ENCODE measurements at regions not wholly inside any gene's neighbourhood (a gene's known extent, or its start where the extent isn't known, plus 50 kb on each side); places are given as distances from the start of the nearest gene placed in this dataset.

GRCh38 chr10:2674451-2674850 is 392.9 kb upstream of the PFKP start:
- Histone ChIP-seq H3K9me3 (no peaks in the 10 kb centered on the region), H3K27me3 (ENCODE audit: insufficient read depth in 3 of 3, low read length in 2 of 3) (no peaks in the 10 kb centered on the region), H3K4me3 (no peak overlapping the region), H3K4me1 (no peaks in the 10 kb centered on the region), H3K27ac (no peak overlapping the region), H3K36me3 (ENCODE audit: insufficient read depth in 1 of 2, low read depth in 1 of 2) (no peaks in the 10 kb centered on the region)
- TF ChIP-seq CTCF (IDR thresholded peaks at IDR 0.05), result no peak
- DNase-seq (no peak), ATAC-seq (no peak)
- intact Hi-C loops (cut with DNase I), result no loop called here

DNA sequence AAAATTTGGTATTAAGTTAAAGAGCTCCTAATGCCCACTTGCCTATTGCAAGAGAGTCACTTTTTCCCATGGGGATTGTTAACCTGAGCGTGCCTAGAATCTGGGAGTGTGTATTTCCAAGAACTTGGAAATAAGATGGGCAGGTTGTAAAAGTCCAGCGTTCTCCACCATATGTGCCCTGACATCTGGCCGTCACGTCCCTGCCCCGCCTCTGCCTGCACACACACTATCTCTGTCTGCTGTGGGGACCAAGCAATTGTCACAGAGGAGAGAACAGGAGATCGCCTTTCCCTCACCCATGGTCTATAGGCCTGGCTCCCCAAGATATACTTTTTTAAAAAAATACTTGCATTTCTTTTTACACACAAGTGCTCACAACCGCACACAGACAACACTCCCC is 396.5 kb upstream of the PFKP start:
- H3K36me3 ChIP-seq (ENCODE audit: insufficient read depth in 1 of 2, low read depth in 1 of 2), result no peaks in the 10 kb centered on the region
- H3K27ac ChIP-seq, result no peak overlapping the region
- intact Hi-C loops (cut with DNase I), result no loop called here
- no peaks in the 10 kb centered on the region for H3K4me1 ChIP-seq
- no peak overlapping the region for H3K4me3 ChIP-seq
- TF ChIP-seq CTCF (IDR thresholded peaks at IDR 0.05), result no peak
- WGBS, 3 donors, result 57 to 68% (median 59%) methylated on average over 7 of the region's 7 CpGs
- no peaks in the 10 kb centered on the region for H3K27me3 ChIP-seq (ENCODE audit: insufficient read depth in 3 of 3, low read length in 2 of 3)
- DNase-seq (no peak), ATAC-seq (no peak)
- H3K9me3 ChIP-seq, result no peaks in the 10 kb centered on the region

DNA sequence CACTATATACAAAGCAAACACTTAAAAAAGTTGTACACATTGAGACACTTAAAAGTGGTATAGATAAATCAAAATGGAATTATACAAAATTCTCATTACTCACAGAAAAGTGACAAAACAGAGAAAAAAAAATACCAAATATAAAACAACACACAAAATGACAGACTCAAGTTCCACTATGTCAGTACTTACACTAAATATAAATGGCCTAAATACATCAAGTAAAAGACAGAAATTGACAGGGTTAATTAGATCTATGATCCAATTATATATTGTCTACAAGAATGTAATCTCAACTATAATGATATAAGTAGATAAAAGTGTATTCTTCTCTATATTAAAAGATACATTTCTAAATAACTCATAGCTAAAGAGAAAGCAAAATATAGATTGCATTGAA is 401.6 kb upstream of the PFKP start:
- Histone ChIP-seq H3K4me3 (no peak overlapping the region), H3K27ac (no peak overlapping the region), H3K4me1 (no peaks in the 10 kb centered on the region), H3K27me3 (ENCODE audit: insufficient read depth in 3 of 3, low read length in 2 of 3) (no peaks in the 10 kb centered on the region), H3K36me3 (ENCODE audit: insufficient read depth in 1 of 2, low read depth in 1 of 2) (no peaks in the 10 kb centered on the region), H3K9me3 (peaks cover 4% of the 10 kb centered on the region)
- no peak for DNase-seq
- intact Hi-C loops (cut with DNase I), result no loop called here
- TF ChIP-seq CTCF (IDR thresholded peaks at IDR 0.05), result no peak
- ATAC-seq, result no peak

GRCh38 chr10:2660276-2660675 is 407.1 kb upstream of the PFKP start:
- DNase-seq (no peak), ATAC-seq (no peak)
- intact Hi-C loops (cut with DNase I), result no loop called here
- WGBS, 3 donors, result 61 to 65% (median 64%) methylated on average over 10 of the region's 10 CpGs
- H3K36me3 ChIP-seq (ENCODE audit: insufficient read depth in 1 of 2, low read depth in 1 of 2), result no peaks in the 10 kb centered on the region
- no peak for TF ChIP-seq CTCF (IDR thresholded peaks at IDR 0.05)
- H3K4me1 ChIP-seq, result no peaks in the 10 kb centered on the region
- H3K4me3 ChIP-seq, result no peak overlapping the region
- no peaks in the 10 kb centered on the region for H3K27me3 ChIP-seq (ENCODE audit: insufficient read depth in 3 of 3, low read length in 2 of 3)
- no peak overlapping the region for H3K27ac ChIP-seq
- H3K9me3 ChIP-seq, result no peaks in the 10 kb centered on the region

DNA sequence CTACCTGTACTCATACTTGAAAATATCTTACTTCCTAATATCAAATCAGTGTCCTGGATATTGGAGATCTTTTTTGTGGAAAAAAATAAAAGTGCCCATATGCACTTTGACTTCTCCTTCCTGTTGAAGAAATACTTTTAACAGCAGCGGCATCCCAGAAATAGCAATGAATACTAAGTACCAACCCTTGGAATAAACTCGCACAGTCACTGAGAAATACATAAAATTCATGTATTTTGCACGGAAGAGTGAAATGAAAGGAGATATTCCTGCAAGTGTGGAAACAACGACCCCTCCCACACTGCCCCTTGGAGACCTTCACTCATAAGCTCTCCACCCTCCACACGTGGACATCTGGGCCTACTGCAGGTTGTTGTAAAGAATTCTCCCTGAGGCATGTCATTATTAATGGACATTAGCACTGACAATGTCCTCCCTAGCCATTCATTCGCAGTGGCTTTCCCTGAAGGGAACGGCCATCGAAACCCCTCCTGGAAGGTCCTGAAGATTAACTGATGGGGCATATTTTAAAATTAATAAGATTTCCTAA is 407.6 kb upstream of the PFKP start:
- WGBS, 3 donors, result 63 to 67% (median 66%) methylated on average over 8 of the region's 8 CpGs
- Histone ChIP-seq H3K36me3 (ENCODE audit: insufficient read depth in 1 of 2, low read depth in 1 of 2) (no peaks in the 10 kb centered on the region), H3K4me3 (no peak overlapping the region), H3K27me3 (ENCODE audit: insufficient read depth in 3 of 3, low read length in 2 of 3) (no peaks in the 10 kb centered on the region), H3K27ac (no peak overlapping the region), H3K9me3 (no peaks in the 10 kb centered on the region), H3K4me1 (no peaks in the 10 kb centered on the region)
- no peak for TF ChIP-seq CTCF (IDR thresholded peaks at IDR 0.05)
- DNase-seq, result no peak
- no peak for ATAC-seq
- intact Hi-C loops (cut with DNase I), result no loop called here
